Tibial artery (tissue), 4 donors: ENCODE measurements at regions not wholly inside any gene's neighbourhood (a gene's known extent, or its start where the extent isn't known, plus 50 kb on each side); places are given as distances from the start of the nearest gene placed in this dataset.

Experiments used
- DNase-seq, 2 donors: peaks; one replicate each; pipeline ENCODE4 v3.0.0-alpha.2; 2019
- H3K27ac ChIP-seq, 2 donors: fragments of 200-600 bp; sonication (generic) in 1 of 2; 1 replicate in 1 of 2; 2 replicates in 1 of 2; pipeline ENCODE4 v1.5.1; 2018 to 2019; ENCODE audit warnings: mild to moderate bottlenecking in 1 of 2
- H3K27me3 ChIP-seq, 2 donors: fragments of 200-600 bp; sonication (generic) in 1 of 2; one replicate each; pipeline versions ENCODE4 v1.5.1 to v1.6.0; 2016 to 2019
- H3K36me3 ChIP-seq, 3 donors: fragments of 200-600 bp; sonication (generic) in 2 of 3; one replicate each; pipeline ENCODE4 v1.5.1; 2016 to 2019; ENCODE audit warnings: mild to moderate bottlenecking in 2 of 3
- H3K4me1 ChIP-seq, 4 donors: fragments of 200-600 bp; sonication (generic) in 2 of 4; 1 replicate in 3 of 4; 2 replicates in 1 of 4; pipeline ENCODE4 v1.5.1; 2016 to 2019
- H3K4me3 ChIP-seq, 2 donors: fragments of 200-600 bp; sonication (generic) in 1 of 2; 1 replicate in 1 of 2; 2 replicates in 1 of 2; pipeline ENCODE4 v1.5.1; 2018 to 2019; ENCODE audit warnings: mild to moderate bottlenecking in 2 of 2
- H3K9me3 ChIP-seq, 3 donors: fragments of 200-600 bp; sonication (generic) in 1 of 3; one replicate each; pipeline ENCODE4 v1.5.1; 2016 to 2019
- intact Hi-C: fragments of 100-400 bp; cut with DNase I; formaldehyde crosslinking; loops from one replicate; pipeline ENCODE4 v1.15.0; 2023; ENCODE audit warnings: low total_unique reads
- TF ChIP-seq, protein P1 (sequence below), 2 experiments: fragments of 200-600 bp in 1 of 2; fragments of 450-650 bp in 1 of 2; IDR thresholded peaks; one replicate each; pipeline ENCODE4 v1.5.1; 2017 to 2019; ENCODE audit warnings: antibody characterized with exemption in 2 of 2, mild to moderate bottlenecking in 1 of 2, moderate library complexity in 1 of 2

DNA sequence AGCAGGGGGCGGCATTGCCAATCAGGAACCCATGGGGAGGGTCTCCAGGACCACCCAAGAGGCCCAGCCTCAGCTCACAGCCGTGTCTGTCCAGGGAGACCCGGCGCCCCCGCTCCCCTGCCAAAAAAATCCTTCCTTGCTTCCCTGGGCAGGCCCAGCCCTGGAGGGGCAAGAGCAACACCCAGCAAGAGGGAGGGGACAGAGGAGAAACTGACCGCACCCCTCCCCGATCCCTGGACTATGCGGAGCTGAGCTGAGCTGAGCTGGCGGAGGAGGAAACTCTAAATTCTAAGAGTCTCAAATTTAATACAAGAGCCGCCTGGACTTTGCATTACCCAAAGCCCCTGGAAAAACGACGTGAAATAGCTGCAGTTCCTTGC is 52.0 kb upstream of the SHISAL1 start:
- peak overlapping the region; percentile 70 to 71 for H3K27ac ChIP-seq
- no peaks in the 10 kb centered on the region for H3K27me3 ChIP-seq
- H3K4me1 ChIP-seq: peaks cover 8 to 53% (median 49%) of the 10 kb centered on the region in 4 donors
- TF ChIP-seq, protein P1, sequence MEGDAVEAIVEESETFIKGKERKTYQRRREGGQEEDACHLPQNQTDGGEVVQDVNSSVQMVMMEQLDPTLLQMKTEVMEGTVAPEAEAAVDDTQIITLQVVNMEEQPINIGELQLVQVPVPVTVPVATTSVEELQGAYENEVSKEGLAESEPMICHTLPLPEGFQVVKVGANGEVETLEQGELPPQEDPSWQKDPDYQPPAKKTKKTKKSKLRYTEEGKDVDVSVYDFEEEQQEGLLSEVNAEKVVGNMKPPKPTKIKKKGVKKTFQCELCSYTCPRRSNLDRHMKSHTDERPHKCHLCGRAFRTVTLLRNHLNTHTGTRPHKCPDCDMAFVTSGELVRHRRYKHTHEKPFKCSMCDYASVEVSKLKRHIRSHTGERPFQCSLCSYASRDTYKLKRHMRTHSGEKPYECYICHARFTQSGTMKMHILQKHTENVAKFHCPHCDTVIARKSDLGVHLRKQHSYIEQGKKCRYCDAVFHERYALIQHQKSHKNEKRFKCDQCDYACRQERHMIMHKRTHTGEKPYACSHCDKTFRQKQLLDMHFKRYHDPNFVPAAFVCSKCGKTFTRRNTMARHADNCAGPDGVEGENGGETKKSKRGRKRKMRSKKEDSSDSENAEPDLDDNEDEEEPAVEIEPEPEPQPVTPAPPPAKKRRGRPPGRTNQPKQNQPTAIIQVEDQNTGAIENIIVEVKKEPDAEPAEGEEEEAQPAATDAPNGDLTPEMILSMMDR (IDR thresholded peaks at IDR 0.05): no peak
- no peak overlapping the region for H3K4me3 ChIP-seq
- no peaks in the 10 kb centered on the region for H3K9me3 ChIP-seq
- intact Hi-C loops: loop anchor here (2.0 to 5.0 kb wide), 2 partner anchors 134 to 217 kb away; partner anchors contain the start of gene RTL6
- DNase-seq: no peak
- H3K36me3 ChIP-seq: no peaks in the 10 kb centered on the region

DNA sequence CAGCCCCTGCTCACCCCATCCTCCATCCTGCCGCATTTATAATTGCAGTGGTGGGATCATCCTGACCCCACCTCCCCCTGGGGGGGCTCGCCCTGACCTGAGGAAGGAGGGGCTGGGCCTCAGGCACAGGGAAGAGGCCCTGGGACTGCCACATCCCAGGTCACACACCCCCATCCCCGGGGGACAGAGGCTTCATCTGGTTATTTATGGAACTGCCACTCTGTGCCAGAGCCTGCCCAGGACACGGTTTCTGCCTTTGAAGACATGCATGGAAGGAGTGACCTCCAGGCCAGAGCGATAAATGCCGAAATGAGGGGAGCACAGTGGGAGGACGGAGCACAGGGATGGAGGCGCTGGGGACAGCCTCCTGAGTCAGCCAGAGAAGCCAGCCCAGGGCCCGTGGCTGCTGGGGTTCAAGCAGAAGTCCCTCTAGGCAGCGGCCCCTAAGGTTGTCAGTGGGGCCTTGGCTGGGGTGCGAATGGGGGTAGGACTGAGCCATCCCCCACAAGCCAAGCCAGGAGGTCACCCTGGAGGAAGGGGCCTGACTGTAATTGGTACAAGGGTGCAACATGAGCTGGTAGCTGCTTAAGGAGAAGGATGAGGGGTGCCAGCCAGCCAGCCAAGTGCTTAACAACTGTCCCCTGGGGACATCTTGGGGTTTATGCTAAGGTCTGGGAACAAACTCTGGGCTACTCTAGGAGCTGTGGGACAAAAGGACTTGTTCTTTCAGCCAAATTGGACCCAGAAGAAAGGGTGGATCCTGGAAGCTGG is 51.4 kb upstream of the SHISAL1 start:
- Histone ChIP-seq H3K27me3 (no peaks in the 10 kb centered on the region), H3K36me3 (no peaks in the 10 kb centered on the region), H3K9me3 (no peaks in the 10 kb centered on the region), H3K4me3 (no peak overlapping the region), H3K27ac (peak overlapping the region; percentile 70 to 71), H3K4me1 (peaks cover 8 to 59% (median 55%) of the 10 kb centered on the region in 4 donors)
- intact Hi-C loops: loop anchor here (2.0 to 5.0 kb wide), 2 partner anchors 135 to 217 kb away; partner anchors contain the start of gene RTL6
- TF ChIP-seq, protein P1 (IDR thresholded peaks at IDR 0.05): no peak
- peak; percentile 53 to 87 for DNase-seq

DNA sequence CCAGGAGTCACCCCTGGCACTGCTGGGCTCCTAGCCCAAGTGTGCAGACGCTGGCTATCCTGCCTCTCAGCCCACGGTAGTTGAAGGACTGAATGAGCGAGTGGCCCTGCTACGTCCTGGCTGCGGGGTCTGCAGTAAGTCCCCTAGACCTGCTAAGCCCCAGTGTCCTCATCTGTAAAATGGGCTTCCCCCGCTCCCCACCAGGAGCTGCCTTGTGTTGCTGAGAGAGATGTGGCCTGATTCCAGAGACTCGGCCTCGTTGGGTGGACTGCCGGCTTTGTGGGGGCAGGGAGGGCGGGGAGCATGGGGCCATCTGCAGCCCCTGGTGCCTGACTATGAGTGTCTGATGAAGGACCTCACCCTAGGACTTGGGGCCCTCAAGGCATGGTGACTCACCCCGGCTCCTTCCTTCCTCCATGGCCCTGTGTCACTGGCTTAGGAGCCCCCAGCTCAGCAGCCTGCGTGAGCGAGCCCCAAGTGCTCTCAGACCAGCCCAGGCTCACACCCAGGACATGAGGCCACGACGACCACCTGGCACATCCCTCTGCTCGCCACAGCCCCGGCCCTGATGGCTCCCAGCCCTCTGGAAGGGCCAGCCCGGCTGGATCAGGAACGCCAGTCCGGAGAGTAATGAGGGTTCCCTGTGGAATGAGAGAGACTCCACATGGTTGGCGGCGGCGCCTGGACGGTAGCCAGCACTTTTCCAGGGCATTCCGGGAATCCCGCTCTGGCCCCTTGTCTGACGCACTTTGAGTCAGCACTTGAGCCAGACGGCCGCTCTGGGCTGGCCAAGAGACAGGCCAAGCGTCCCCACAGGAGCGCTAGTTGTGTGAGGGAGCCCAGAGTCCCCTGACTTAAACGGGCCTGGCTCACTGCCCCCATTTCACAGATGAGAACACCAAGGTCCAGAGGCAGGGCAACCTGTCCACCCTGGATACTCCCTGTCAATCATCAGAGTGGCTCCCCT is 50.5 kb upstream of the SHISAL1 start:
- Histone ChIP-seq H3K36me3 (no peaks in the 10 kb centered on the region), H3K4me1 (peaks cover 8 to 68% (median 64%) of the 10 kb centered on the region in 4 donors), H3K27me3 (no peaks in the 10 kb centered on the region), H3K9me3 (no peaks in the 10 kb centered on the region), H3K27ac (peak overlapping the region; percentile 70 to 71), H3K4me3 (peak overlapping the region in 1 of 2 donors; percentile 23)
- TF ChIP-seq, protein P1 (IDR thresholded peaks at IDR 0.05): no peak
- DNase-seq: peak; percentile 87 to 97
- intact Hi-C loops: loop anchor here (5.0 kb wide), 1 partner anchor 216 kb away; no protein-coding TSS in a partner anchor

DNA sequence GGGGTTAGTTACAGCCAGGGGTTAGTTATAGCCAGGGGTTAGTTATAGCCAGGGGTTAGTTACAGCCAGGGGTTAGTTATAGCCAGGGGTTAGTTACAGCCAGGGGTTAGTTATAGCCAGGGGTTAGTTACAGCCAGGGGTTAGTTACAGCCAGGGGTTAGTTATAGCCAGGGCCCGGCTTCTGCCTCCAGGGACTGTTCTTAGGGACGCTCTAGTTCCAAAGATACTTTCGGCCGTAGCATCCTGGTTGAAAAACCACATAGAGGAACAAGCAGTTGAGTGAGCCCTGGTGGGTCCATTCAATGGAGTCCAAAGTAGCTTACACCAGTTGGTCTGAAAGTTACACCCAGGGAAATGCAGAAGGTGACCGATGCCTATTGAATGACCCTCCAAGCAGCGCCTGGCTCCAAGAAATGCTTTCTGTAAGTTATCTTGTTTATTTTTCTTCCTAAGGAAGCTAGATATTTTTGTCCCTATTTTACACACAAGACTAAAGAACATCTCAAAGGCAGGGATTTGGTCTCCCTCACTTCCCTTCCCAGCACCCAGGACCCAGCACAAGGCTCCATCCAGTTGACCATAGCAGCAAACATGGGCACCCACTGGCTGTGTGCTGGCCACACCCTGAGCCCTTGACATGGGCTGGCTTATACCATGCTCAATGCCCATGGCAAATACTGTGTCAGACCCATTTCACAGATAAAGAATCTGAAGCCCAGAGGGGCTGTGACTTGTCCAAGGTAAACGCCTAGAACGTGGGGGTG is 49.7 kb upstream of the SHISAL1 start:
- Histone ChIP-seq H3K4me1 (peaks cover 8 to 76% (median 71%) of the 10 kb centered on the region in 4 donors), H3K9me3 (no peaks in the 10 kb centered on the region), H3K36me3 (no peaks in the 10 kb centered on the region), H3K4me3 (no peak overlapping the region), H3K27ac (peak overlapping the region; percentile 70 to 71), H3K27me3 (no peaks in the 10 kb centered on the region)
- intact Hi-C loops: loop anchor here (5.0 kb wide), 1 partner anchor 215 kb away; no protein-coding TSS in a partner anchor
- TF ChIP-seq, protein P1 (IDR thresholded peaks at IDR 0.05): no peak
- no peak for DNase-seq
